BE2C (cell line): ENCODE measurements at regions not wholly inside any gene's neighbourhood (a gene's known extent, or its start where the extent isn't known, plus 50 kb on each side); places are given as distances from the start of the nearest gene placed in this dataset.

Experiments used
- DNase-seq: peaks from one replicate; pipeline ENCODE4 v3.0.0-alpha.2; 2020
- H3K27me3 ChIP-seq: fragments of 250-450 bp; sonication (Bioruptor Pico); 2 replicates; pipeline ENCODE4 v1.5.1; 2020; ENCODE audit warnings: mild to moderate bottlenecking
- H3K36me3 ChIP-seq: fragments of 250-450 bp; sonication (Bioruptor Pico); 2 replicates; pipeline ENCODE4 v1.5.1; 2020; ENCODE audit warnings: mild to moderate bottlenecking
- H3K4me1 ChIP-seq: fragments of 250-450 bp; sonication (Bioruptor Pico); 2 replicates; pipeline ENCODE4 v1.5.1; 2020
- H3K4me3 ChIP-seq: 2 replicates; pipeline ENCODE4 v1.5.1; 2011; ENCODE audit warnings: low read depth, low read length
- H3K9me3 ChIP-seq: fragments of 250-450 bp; sonication (Bioruptor Pico); 2 replicates; pipeline ENCODE4 v1.5.1; 2020
- TF ChIP-seq, protein P1 (sequence below): IDR thresholded peaks from 2 replicates; pipeline ENCODE4 v1.5.1; 2012; ENCODE audit warnings: mild to moderate bottlenecking, low read depth, low read length

DNA sequence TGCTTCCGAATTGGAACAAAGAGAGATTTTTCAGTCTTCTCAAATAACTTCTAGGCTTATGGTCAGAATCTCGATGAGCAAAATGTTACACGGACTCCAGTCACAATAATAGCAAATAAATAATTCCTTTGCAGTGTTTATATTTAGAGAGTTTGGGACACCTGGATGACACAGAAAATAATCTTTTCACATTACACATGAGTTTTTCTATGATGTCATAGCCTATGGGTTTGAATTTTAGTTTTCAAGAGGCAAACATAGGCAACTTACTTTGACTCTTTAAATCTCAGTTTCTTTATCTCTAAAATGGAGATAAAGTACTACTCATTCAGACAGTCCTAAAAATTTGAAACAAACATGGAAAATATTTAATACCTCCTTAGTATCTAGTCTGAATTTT lies 372.0 kb downstream of the HAPSTR1 start:
- DNase-seq = no peak
- Histone ChIP-seq H3K9me3 (no peaks in the 10 kb centered on the region), H3K4me1 (no peaks in the 10 kb centered on the region), H3K4me3 (no peak overlapping the region), H3K27me3 (no peaks in the 10 kb centered on the region), H3K36me3 (no peaks in the 10 kb centered on the region)
- TF ChIP-seq, protein P1, sequence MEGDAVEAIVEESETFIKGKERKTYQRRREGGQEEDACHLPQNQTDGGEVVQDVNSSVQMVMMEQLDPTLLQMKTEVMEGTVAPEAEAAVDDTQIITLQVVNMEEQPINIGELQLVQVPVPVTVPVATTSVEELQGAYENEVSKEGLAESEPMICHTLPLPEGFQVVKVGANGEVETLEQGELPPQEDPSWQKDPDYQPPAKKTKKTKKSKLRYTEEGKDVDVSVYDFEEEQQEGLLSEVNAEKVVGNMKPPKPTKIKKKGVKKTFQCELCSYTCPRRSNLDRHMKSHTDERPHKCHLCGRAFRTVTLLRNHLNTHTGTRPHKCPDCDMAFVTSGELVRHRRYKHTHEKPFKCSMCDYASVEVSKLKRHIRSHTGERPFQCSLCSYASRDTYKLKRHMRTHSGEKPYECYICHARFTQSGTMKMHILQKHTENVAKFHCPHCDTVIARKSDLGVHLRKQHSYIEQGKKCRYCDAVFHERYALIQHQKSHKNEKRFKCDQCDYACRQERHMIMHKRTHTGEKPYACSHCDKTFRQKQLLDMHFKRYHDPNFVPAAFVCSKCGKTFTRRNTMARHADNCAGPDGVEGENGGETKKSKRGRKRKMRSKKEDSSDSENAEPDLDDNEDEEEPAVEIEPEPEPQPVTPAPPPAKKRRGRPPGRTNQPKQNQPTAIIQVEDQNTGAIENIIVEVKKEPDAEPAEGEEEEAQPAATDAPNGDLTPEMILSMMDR = no peak

DNA sequence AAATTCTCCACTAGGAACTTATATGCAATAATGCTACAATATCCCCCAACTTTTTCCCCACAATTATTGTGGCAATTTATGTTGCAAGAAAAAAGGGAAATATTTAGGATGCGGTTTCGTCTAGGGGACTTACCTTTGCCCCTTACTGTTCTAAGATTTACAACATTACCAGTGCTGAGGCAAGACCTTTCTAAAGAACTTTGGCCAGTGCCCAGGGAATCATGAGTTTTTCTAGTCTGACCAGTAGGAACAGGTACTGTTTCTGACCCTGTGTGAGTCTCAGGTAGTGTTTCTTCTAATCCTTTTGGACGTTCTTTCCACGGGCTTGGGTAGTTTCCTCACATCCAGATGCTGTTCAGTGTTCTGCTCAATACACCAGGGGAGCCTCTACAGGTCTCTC lies 373.7 kb downstream of the HAPSTR1 start:
- no peaks in the 10 kb centered on the region for H3K36me3 ChIP-seq
- TF ChIP-seq, protein P1 = no peak

DNA sequence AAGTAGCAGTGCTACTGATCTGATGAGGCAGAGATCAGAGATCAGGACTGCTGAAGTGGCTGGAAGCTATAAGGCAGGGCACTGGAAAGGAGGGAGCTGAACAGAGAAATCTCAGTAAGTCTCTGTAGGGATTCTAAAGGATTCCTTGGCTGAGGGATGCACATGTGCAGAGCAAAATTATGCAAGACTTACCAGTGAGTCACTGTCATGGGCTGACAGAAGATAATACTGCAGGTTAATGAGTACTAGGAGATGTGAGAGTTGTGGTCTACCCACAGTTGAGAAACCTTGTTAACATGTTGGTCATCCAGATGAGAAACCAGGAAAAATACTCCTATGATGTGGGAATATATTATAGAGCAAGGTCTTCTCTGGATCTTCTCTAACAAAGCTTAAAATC lies 378.1 kb downstream of the HAPSTR1 start:
- DNase-seq = no peak
- no peaks in the 10 kb centered on the region for H3K36me3 ChIP-seq
- TF ChIP-seq, protein P1 = no peak

More for the DNA sequence above, 373.7 kb downstream of the HAPSTR1 start:
- H3K9me3 ChIP-seq = no peaks in the 10 kb centered on the region
- DNase-seq = no peak
- H3K27me3 ChIP-seq = no peaks in the 10 kb centered on the region
- no peak overlapping the region for H3K4me3 ChIP-seq
- no peaks in the 10 kb centered on the region for H3K4me1 ChIP-seq

DNA sequence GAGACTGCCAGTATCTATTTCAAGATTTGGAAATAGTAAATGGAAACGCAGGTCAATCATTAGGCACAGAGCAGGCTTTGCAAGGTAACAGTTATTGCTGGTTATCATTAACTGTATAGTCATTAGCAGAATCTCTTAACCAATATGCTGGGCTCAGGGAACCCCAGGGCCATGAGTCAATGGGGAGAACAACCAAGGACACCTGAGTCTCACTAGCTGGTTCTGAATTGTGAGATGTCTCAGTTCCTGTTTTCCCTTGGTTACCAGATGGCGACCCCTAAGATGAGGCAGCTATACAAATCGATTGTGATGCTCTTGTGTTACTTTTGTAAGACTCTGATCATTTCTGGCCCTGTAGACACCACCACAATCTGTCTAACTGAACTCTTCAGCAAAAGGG lies 385.3 kb downstream of the HAPSTR1 start:
- Histone ChIP-seq H3K9me3 (no peaks in the 10 kb centered on the region; the same call in 1 of the 2 replicates), H3K4me1 (no peaks in the 10 kb centered on the region), H3K36me3 (no peaks in the 10 kb centered on the region), H3K27me3 (no peaks in the 10 kb centered on the region), H3K4me3 (no peak overlapping the region)
- TF ChIP-seq, protein P1 = no peak
- no peak for DNase-seq

More for the DNA sequence above, 378.1 kb downstream of the HAPSTR1 start:
- Histone ChIP-seq H3K4me3 (no peak overlapping the region), H3K9me3 (no peaks in the 10 kb centered on the region), H3K27me3 (no peaks in the 10 kb centered on the region), H3K4me1 (no peaks in the 10 kb centered on the region)

DNA sequence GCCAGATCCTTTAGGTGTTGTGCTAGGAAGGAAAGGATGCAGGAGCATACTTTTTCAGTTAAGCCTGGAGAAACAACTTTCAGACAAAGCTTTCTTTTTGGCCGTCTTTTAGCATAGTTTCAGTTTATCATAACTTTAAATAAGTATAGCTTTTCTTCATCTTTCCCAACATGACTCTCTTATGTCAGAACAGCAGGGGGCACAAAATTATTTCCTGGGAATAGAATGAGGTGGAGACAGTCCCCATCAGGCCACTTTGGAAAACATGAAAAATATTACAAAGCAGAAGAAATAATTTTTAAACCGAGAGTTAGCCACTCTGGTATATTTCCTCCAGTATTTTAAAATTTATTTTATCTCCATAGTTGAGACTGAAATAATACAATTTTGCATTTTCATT lies 387.6 kb downstream of the HAPSTR1 start:
- no peak overlapping the region for H3K4me3 ChIP-seq
- no peaks in the 10 kb centered on the region for H3K27me3 ChIP-seq
- no peaks in the 10 kb centered on the region for H3K4me1 ChIP-seq
- TF ChIP-seq, protein P1 = no peak
- no peaks in the 10 kb centered on the region; the same call in 1 of the 2 replicates for H3K9me3 ChIP-seq
- H3K36me3 ChIP-seq = no peaks in the 10 kb centered on the region
- no peak for DNase-seq

DNA sequence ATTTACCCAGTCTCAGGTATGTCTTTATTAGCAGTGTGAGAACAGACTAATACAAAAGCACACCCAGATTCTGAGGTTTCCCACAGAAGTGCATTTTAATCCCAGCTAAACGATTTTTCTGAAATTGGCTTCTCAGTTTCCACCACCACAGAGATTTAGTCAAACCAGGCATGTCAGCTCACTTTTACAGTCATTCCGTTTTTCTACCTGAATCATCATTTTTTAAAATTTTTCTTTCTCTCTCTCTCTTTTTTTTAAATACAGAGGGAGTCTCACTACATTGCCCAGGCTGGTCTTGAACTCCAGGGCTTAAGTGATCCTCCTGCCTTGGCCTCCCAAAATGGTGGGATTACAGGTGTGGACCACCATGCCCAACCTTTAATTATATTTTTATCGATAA lies 389.1 kb downstream of the HAPSTR1 start:
- TF ChIP-seq, protein P1 = no peak
- DNase-seq = no peak

More for the DNA sequence above, 389.1 kb downstream of the HAPSTR1 start:
- Histone ChIP-seq H3K9me3 (no peaks in the 10 kb centered on the region; the same call in 1 of the 2 replicates), H3K4me1 (no peaks in the 10 kb centered on the region), H3K36me3 (no peaks in the 10 kb centered on the region), H3K27me3 (no peaks in the 10 kb centered on the region), H3K4me3 (no peak overlapping the region)
